K562 (cell line): ENCODE measurements at regions not wholly inside any gene's neighbourhood (a gene's known extent, or its start where the extent isn't known, plus 50 kb on each side); places are given as distances from the start of the nearest gene placed in this dataset.

Source experiments
- ATF6 ChIP-seq: sonication (generic); formaldehyde crosslinking; IDR thresholded peaks from 2 replicates; pipeline ENCODE4 v1.4.0; 2020; ENCODE audit warnings: mild to moderate bottlenecking, missing genetic modification reagents
- BHLHE40 ChIP-seq: IDR thresholded peaks from 2 replicates; pipeline ENCODE4 v1.6.1; 2011; ENCODE audit warnings: low read length, improper control_type of control experiment
- CEBPG ChIP-seq, 3 experiments: fragments of 200-800 bp in 1 of 3; sonication (Bioruptor generic) in 1 of 3; sonication (generic) in 1 of 3; formaldehyde crosslinking in 1 of 3; IDR thresholded peaks in 2 of 3; conservative IDR thresholded peaks in 1 of 3; 2 replicates each; pipeline versions ENCODE4 v1.6.1 to v1.8.0; 2016 to 2022; ENCODE audit warnings: missing compliant biosample characterization in 2 of 3, missing genetic modification characterization in 2 of 3, mild to moderate bottlenecking in 1 of 3, missing genetic modification reagents in 1 of 3
- DEAF1 ChIP-seq: fragments of 450-650 bp; formaldehyde crosslinking; IDR thresholded peaks from 2 replicates; pipeline ENCODE4 v1.4.0; 2020; ENCODE audit warnings: mild to moderate bottlenecking, moderate library complexity
- ESRRA ChIP-seq: fragments of 450-650 bp; IDR thresholded peaks from 2 replicates; pipeline ENCODE4 v1.6.1; 2014; ENCODE audit warnings: low read depth, mild to moderate bottlenecking, moderate library complexity, borderline replicate concordance
- FOS ChIP-seq: IDR thresholded peaks from 3 replicates; pipeline ENCODE4 v1.6.1; 2011; ENCODE audit not compliant: insufficient read length; ENCODE audit errors: extremely low read depth
- HDAC2 ChIP-seq: fragments of 450-650 bp; IDR thresholded peaks from 2 replicates; pipeline ENCODE4 v1.6.1; 2016; ENCODE audit warnings: mild to moderate bottlenecking
- HNRNPH1 ChIP-seq: fragments of 200-400 bp; formaldehyde crosslinking; optimal IDR thresholded peaks from 2 replicates; pipeline ENCODE3; 2017; ENCODE audit warnings: low read depth, mild to moderate bottlenecking, low read length, moderate library complexity
- KDM4B ChIP-seq, 2 experiments: fragments of 450-650 bp in 1 of 2; sonication (generic) in 1 of 2; IDR thresholded peaks; 2 replicates each; pipeline ENCODE4 v1.6.1; 2016 to 2017; ENCODE audit warnings: borderline replicate concordance in 2 of 2, antibody characterized with exemption in 1 of 2, low read depth in 1 of 2, mild to moderate bottlenecking in 1 of 2
- LEF1 ChIP-seq: fragments of 450-650 bp; IDR thresholded peaks from 2 replicates; pipeline ENCODE4 v1.6.1; 2016; ENCODE audit warnings: mild to moderate bottlenecking
- MAFF ChIP-seq: IDR thresholded peaks from 2 replicates; pipeline ENCODE4 v1.6.1; 2012; ENCODE audit warnings: low read length, improper control_type of control experiment
- MED1 ChIP-seq: sonication (generic); formaldehyde crosslinking; IDR thresholded peaks from 2 replicates; pipeline ENCODE4 v1.8.1; 2023; ENCODE audit warnings: missing genetic modification reagents, borderline replicate concordance
- NCOA1 ChIP-seq: fragments of 450-650 bp; IDR thresholded peaks from 2 replicates; pipeline ENCODE4 v1.6.1; 2016; ENCODE audit warnings: low read depth
- PCBP1 ChIP-seq: fragments of 200-400 bp; formaldehyde crosslinking; IDR thresholded peaks from 2 replicates; pipeline ENCODE4 v1.6.1; 2018; ENCODE audit warnings: mild to moderate bottlenecking, low read depth, low read length; ENCODE audit not compliant: poor library complexity, severe bottlenecking
- POLR2B ChIP-seq: fragments of 450-650 bp; IDR thresholded peaks from 2 replicates; pipeline ENCODE4 v1.6.1; 2018; ENCODE audit warnings: low read depth; ENCODE audit not compliant: partially characterized antibody
- PYGO2 ChIP-seq: fragments of 450-650 bp; IDR thresholded peaks from 2 replicates; pipeline ENCODE4 v1.6.1; 2016; ENCODE audit warnings: mild to moderate bottlenecking, missing genetic modification characterization, moderate library complexity, missing compliant biosample characterization
- RBM22 ChIP-seq: fragments of 200-400 bp; formaldehyde crosslinking; IDR thresholded peaks from 2 replicates; pipeline ENCODE4 v1.6.1; 2018; ENCODE audit warnings: low read length, low read depth; ENCODE audit not compliant: poor library complexity, severe bottlenecking
- RHOXF2B ChIP-seq: fragments of 250-450 bp; sonication (Bioruptor Pico); conservative IDR thresholded peaks from 2 replicates; pipeline ENCODE4 v1.5.1; 2021
- SMAD4 ChIP-seq: fragments of 250-450 bp; sonication (Bioruptor Pico); conservative IDR thresholded peaks from 2 replicates; pipeline ENCODE4 v1.8.0; 2021; ENCODE audit warnings: inconsistent platforms, mild to moderate bottlenecking, moderate library complexity
- TAF15 ChIP-seq: fragments of 200-400 bp; formaldehyde crosslinking; IDR thresholded peaks from 2 replicates; pipeline ENCODE4 v1.6.1; 2017; ENCODE audit warnings: mild to moderate bottlenecking, low read depth, low read length, moderate library complexity
- ZFP36 ChIP-seq: fragments of 150-350 bp; IDR thresholded peaks from 2 replicates; pipeline ENCODE4 v1.6.1; 2018; ENCODE audit warnings: low read length, low read depth; ENCODE audit not compliant: partially characterized antibody
- ZHX1 ChIP-seq: fragments of 150-350 bp; conservative IDR thresholded peaks from 2 replicates; pipeline ENCODE4 v1.6.1; 2014; ENCODE audit warnings: low read length
- ZNF175 ChIP-seq: fragments of 200-800 bp; sonication (Bioruptor generic); IDR thresholded peaks from 2 replicates; pipeline ENCODE4 v1.6.1; 2016; ENCODE audit warnings: low read depth, mild to moderate bottlenecking, missing genetic modification characterization, missing compliant biosample characterization
- ZNF766 ChIP-seq: fragments of 200-800 bp; sonication (Bioruptor generic); conservative IDR thresholded peaks from 2 replicates; pipeline ENCODE4 v1.6.1; 2016; ENCODE audit warnings: missing genetic modification characterization, missing compliant biosample characterization

GRCh38 chr7:136163340-136163801 lies 186.2 kb upstream of the MTPN start (continued):
- TF ChIP-seq ATF6 (CRISPR knock-in tag) (no peak), KDM4B (IDR thresholded peaks at IDR 0.05; ENCODE audit: borderline replicate concordance in 2 of 2, low read depth in 1 of 2) (no peak), ZNF766 (CRISPR knock-in tag) (peak; percentile 41; the same call in 1 of the 2 replicates), LEF1 (no peak), FOS (no peak), PYGO2 (tag) (no peak), HNRNPH1 (no peak), CEBPG (CRISPR knock-in tag; IDR thresholded peaks at IDR 0.05) (no peak), CEBPG (tag; conservative IDR thresholded peaks at IDR 0.05 in 1 of 2, IDR thresholded peaks at IDR 0.05 in 1 of 2) (peak in 1 of 2 experiments; percentile 61; a peak in 2 of 4 replicates), ZNF175 (peak; percentile 51; the same call in 1 of the 2 replicates), MAFF (no peak), PCBP1 (no peak), MED1 (CRISPR knock-in tag) (no peak), RHOXF2B (no peak), HDAC2 (no peak), DEAF1 (CRISPR knock-in tag) (no peak), ZFP36 (no peak), SMAD4 (peak; percentile 83), TAF15 (no peak), RBM22 (no peak), ESRRA (peak; percentile 80), NCOA1 (no peak), POLR2B (no peak), BHLHE40 (no peak), ZHX1 (no peak)
